Trophoblast cell (in vitro differentiated cells and primary cell): ENCODE measurements at regions not wholly inside any gene's neighbourhood (a gene's known extent, or its start where the extent isn't known, plus 50 kb on each side); places are given as distances from the start of the nearest gene placed in this dataset.

Source experiments
- DNase-seq, 2 donors: peaks; one replicate each; pipeline ENCODE4 v3.0.0-alpha.2; 2016
- H2AFZ ChIP-seq: 2 replicates; pipeline ENCODE4 v1.6.1; 2013; ENCODE audit warnings: low read length, moderate library complexity, mild to moderate bottlenecking; ENCODE audit not compliant: insufficient read depth, poor library complexity
- H2AK5ac ChIP-seq: 2 replicates; pipeline ENCODE4 v1.6.1; 2013; ENCODE audit warnings: mild to moderate bottlenecking, low read length
- H2BK120ac ChIP-seq: 2 replicates; pipeline ENCODE4 v1.6.1; 2013; ENCODE audit warnings: low read length, mild to moderate bottlenecking, moderate library complexity; ENCODE audit not compliant: insufficient read depth, poor library complexity
- H2BK12ac ChIP-seq: 2 replicates; pipeline ENCODE4 v1.6.1; 2013; ENCODE audit warnings: mild to moderate bottlenecking, low read length, moderate library complexity
- H2BK5ac ChIP-seq: 2 replicates; pipeline ENCODE4 v1.6.1; 2013; ENCODE audit warnings: low read length, low read depth, moderate library complexity, mild to moderate bottlenecking; ENCODE audit not compliant: poor library complexity
- H3K14ac ChIP-seq: 2 replicates; pipeline ENCODE4 v1.6.1; 2013; ENCODE audit warnings: mild to moderate bottlenecking, low read length
- H3K18ac ChIP-seq: 2 replicates; pipeline ENCODE4 v1.6.1; 2013; ENCODE audit warnings: mild to moderate bottlenecking, low read length
- H3K23ac ChIP-seq: 2 replicates; pipeline ENCODE4 v1.6.1; 2013; ENCODE audit warnings: low read length
- H3K27ac ChIP-seq: 2 replicates; pipeline ENCODE4 v1.5.1; 2013; ENCODE audit warnings: low read depth, mild to moderate bottlenecking, inconsistent platforms, low read length, moderate library complexity
- H3K27me3 ChIP-seq: 2 replicates; pipeline ENCODE4 v1.6.1; 2013; ENCODE audit warnings: inconsistent platforms, mild to moderate bottlenecking, low read length, moderate library complexity; ENCODE audit not compliant: insufficient read depth
- H3K36me3 ChIP-seq, 2 experiments: 1 replicate in 1 of 2; 2 replicates in 1 of 2; pipeline ENCODE4 v1.6.1; 2013; ENCODE audit warnings: low read length in 2 of 2, mild to moderate bottlenecking in 2 of 2, moderate library complexity in 1 of 2; ENCODE audit not compliant: insufficient read depth in 2 of 2, control insufficient read depth in 1 of 2
- H3K4ac ChIP-seq: 2 replicates; pipeline ENCODE4 v1.6.1; 2013; ENCODE audit warnings: low read depth, mild to moderate bottlenecking, low read length, moderate library complexity
- H3K4me1 ChIP-seq, 2 experiments: 1 replicate in 1 of 2; 2 replicates in 1 of 2; pipeline ENCODE4 v1.6.1; 2013; ENCODE audit warnings: low read length in 2 of 2, mild to moderate bottlenecking in 2 of 2, moderate library complexity in 1 of 2; ENCODE audit not compliant: insufficient read depth in 2 of 2, control insufficient read depth in 1 of 2
- H3K4me2 ChIP-seq: 2 replicates; pipeline ENCODE4 v1.6.1; 2013; ENCODE audit warnings: inconsistent platforms, mild to moderate bottlenecking, low read length, moderate library complexity
- H3K4me3 ChIP-seq: 2 replicates; pipeline ENCODE4 v1.5.1; 2013; ENCODE audit warnings: mild to moderate bottlenecking, low read depth, low read length, inconsistent platforms
- H3K79me1 ChIP-seq: one replicate; pipeline ENCODE4 v1.6.1; 2013; ENCODE audit warnings: low read length
- H3K79me2 ChIP-seq: 2 replicates; pipeline ENCODE4 v1.6.1; 2013; ENCODE audit warnings: low read length, mild to moderate bottlenecking; ENCODE audit not compliant: control insufficient read depth, insufficient read depth, poor library complexity
- H3K9ac ChIP-seq: 2 replicates; pipeline ENCODE4 v1.6.1; 2013; ENCODE audit warnings: mild to moderate bottlenecking, low read length
- H3K9me3 ChIP-seq: 2 replicates; pipeline ENCODE4 v1.6.1; 2013; ENCODE audit warnings: low read depth, mild to moderate bottlenecking, control low read depth, inconsistent platforms, low read length; ENCODE audit not compliant: insufficient read depth
- H4K12ac ChIP-seq: 2 replicates; pipeline ENCODE4 v1.6.1; 2013; ENCODE audit warnings: low read depth, mild to moderate bottlenecking, low read length, moderate library complexity
- H4K8ac ChIP-seq: 2 replicates; pipeline ENCODE4 v1.6.1; 2013; ENCODE audit warnings: low read depth, mild to moderate bottlenecking, low read length, moderate library complexity
- H4K91ac ChIP-seq: one replicate; pipeline ENCODE4 v1.6.1; 2013; ENCODE audit warnings: low read depth, mild to moderate bottlenecking, low read length, moderate library complexity
- WGBS: extraction: QIAGEN DNeasy Blood & Tissue Kit; methylation state at CpG from one replicate; pipeline ENCODE4 v1.1.7; 2013; ENCODE audit warnings: missing lambda C conversion rate; ENCODE audit not compliant: insufficient read length, insufficient coverage; ENCODE audit errors: extremely low coverage; 5-methylcytosine and 5-hydroxymethylcytosine counted together

DNA sequence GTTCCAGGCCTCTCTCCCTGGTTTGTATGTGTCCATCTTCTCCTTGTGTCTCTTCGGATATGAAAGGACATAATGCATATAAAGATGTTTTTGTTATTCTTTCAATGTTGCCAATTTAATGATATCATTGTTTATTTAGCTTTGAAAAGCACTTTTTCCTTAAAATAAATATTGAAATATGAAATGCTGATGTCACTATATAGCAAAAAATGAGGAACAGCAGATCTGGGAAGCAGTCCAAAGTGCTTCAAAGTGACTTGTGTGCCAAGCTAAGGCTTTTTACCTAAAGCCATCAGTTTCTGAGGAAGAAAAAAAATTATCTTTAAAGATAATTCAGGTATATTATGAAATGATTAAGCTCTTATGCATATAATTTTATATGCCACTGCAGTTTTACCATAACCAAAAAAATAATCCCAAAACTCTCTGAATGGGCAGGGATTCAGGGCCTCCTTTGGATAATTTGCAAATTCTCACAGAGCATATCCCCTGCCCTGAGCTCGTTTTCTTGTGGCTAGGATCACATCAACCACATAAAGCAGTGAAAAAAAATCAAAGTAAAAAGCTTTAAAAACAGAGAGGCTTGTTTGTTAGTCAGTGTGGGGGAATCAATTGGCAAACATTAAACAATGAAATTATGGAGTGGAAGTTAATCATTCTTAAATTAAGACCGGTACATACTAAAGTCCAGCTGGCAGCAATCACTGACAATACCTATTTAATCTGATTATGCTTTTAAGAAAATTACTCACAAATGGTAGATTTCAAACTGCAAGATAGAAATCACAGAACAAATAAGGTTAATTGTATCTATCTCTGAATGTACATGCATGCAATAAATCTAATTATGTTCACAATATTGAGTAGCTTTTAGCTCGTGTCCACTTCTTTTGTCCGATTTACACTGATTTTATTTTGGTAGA lies 1027.9 kb upstream of the ADGRB3 start:
- H3K18ac ChIP-seq, result no peak overlapping the region
- H2AFZ ChIP-seq, result no peak overlapping the region
- H3K9me3 ChIP-seq, result no peaks in the 10 kb centered on the region
- H4K12ac ChIP-seq, result no peak overlapping the region
- no peak overlapping the region for H3K27ac ChIP-seq
- no peaks in the 10 kb centered on the region for H3K36me3 ChIP-seq
- H3K79me1 ChIP-seq, result no peaks in the 10 kb centered on the region
- H3K4me3 ChIP-seq, result no peak overlapping the region
- no peak overlapping the region for H2BK120ac ChIP-seq
- H2AK5ac ChIP-seq, result no peak overlapping the region
- no peak overlapping the region for H3K4me2 ChIP-seq
- DNase-seq, result no peak
- H3K23ac ChIP-seq, result no peak overlapping the region
- H3K79me2 ChIP-seq, result no peaks in the 10 kb centered on the region
- no peak overlapping the region for H4K8ac ChIP-seq
- no peaks in the 10 kb centered on the region for H3K4me1 ChIP-seq
- H4K91ac ChIP-seq, result no peak overlapping the region
- H3K4ac ChIP-seq, result no peak overlapping the region
- no peak overlapping the region for H2BK12ac ChIP-seq
- H2BK5ac ChIP-seq, result no peak overlapping the region
- no peak overlapping the region for H3K9ac ChIP-seq
- WGBS, result no CpG with 5 or more reads among the region's 5 CpGs
- H3K14ac ChIP-seq, result no peak overlapping the region
- H3K27me3 ChIP-seq, result no peaks in the 10 kb centered on the region

DNA sequence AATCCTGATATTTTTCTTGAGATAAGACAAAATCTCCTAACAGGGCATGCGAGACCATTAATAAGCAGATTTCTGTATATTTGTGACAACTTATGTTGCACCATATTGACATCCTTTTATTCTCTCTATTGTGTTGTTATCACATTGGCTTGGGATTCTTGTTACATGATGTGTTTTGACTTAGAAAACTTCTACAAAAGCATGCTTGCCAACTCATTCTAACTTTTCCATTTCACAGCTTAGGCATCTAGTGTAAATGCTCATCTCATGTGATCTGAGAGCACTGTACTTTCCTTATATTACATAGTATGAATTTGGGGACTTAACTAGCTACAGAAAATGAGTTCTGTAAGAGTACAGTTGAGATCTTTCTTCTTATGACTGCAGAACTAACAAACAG lies 1040.7 kb upstream of the ADGRB3 start:
- Histone ChIP-seq H3K36me3 (no peaks in the 10 kb centered on the region), H2BK12ac (no peak overlapping the region), H3K4me1 (no peaks in the 10 kb centered on the region), H3K9ac (no peak overlapping the region), H2AFZ (no peak overlapping the region), H3K18ac (no peak overlapping the region), H2AK5ac (no peak overlapping the region), H4K91ac (no peak overlapping the region), H3K79me1 (no peaks in the 10 kb centered on the region), H3K4me3 (no peak overlapping the region), H3K23ac (no peak overlapping the region), H3K4ac (no peak overlapping the region), H3K4me2 (no peak overlapping the region), H4K12ac (no peak overlapping the region), H3K14ac (no peak overlapping the region), H3K9me3 (no peaks in the 10 kb centered on the region), H3K27ac (no peak overlapping the region), H3K27me3 (no peaks in the 10 kb centered on the region), H3K79me2 (no peaks in the 10 kb centered on the region), H2BK120ac (no peak overlapping the region), H2BK5ac (no peak overlapping the region), H4K8ac (no peak overlapping the region)
- DNase-seq, result no peak
- WGBS, result no CpG with 5 or more reads among the region's 1 CpG

DNA sequence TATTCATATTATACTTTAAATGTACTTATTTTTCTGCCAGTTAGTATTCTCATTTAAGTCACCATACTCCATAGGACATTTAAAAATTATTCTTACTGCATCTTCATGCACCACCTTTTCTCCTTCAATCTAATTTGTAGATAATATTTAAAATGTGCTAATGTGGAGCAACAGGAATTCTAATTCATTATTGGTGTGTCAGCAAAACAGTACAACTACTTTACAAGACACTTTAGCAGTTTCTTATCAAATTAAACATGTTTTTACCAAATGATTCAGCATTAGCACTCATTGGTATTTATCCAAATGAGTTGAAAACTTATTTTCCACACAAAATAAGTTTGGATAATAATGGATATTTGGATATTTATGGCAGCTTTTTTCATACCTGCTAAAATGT lies 1041.8 kb upstream of the ADGRB3 start:
- H3K23ac ChIP-seq, result no peak overlapping the region
- H2BK5ac ChIP-seq, result no peak overlapping the region
- no peak overlapping the region for H3K9ac ChIP-seq
- no peaks in the 10 kb centered on the region for H3K4me1 ChIP-seq
- H4K91ac ChIP-seq, result no peak overlapping the region
- H3K79me1 ChIP-seq, result no peaks in the 10 kb centered on the region
- H2AFZ ChIP-seq, result no peak overlapping the region
- H3K27ac ChIP-seq, result no peak overlapping the region
- H3K4me3 ChIP-seq, result no peak overlapping the region
- H3K27me3 ChIP-seq, result no peaks in the 10 kb centered on the region
- no peak overlapping the region for H3K14ac ChIP-seq
- H3K18ac ChIP-seq, result no peak overlapping the region
- H3K9me3 ChIP-seq, result no peaks in the 10 kb centered on the region
- H3K36me3 ChIP-seq, result no peaks in the 10 kb centered on the region
- H3K4me2 ChIP-seq, result no peak overlapping the region
- no peak overlapping the region for H2BK120ac ChIP-seq
- no peaks in the 10 kb centered on the region for H3K79me2 ChIP-seq
- H4K8ac ChIP-seq, result no peak overlapping the region
- H2BK12ac ChIP-seq, result no peak overlapping the region
- no peak for DNase-seq
- H4K12ac ChIP-seq, result no peak overlapping the region
- no peak overlapping the region for H2AK5ac ChIP-seq
- H3K4ac ChIP-seq, result no peak overlapping the region

DNA sequence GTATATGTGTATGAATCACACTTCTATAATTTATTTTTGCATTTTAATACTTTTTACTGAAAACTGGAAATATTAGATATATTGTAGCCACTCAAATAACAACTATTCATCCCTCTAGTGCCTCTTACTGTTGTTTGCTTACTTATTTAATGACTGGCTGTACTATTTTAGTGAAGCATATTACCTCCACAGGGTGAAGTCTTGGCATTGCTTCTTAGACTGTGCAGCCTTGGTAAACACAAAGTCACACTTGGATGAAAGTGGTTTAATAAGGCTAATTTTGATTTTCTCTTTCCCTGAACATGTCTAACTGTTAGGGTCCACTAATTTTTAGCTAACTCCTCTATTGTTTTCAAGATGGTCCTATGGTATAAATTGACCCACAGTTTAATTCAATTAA lies 1043.2 kb upstream of the ADGRB3 start:
- Histone ChIP-seq H3K9ac (no peak overlapping the region), H4K8ac (no peak overlapping the region), H3K18ac (no peak overlapping the region), H2AFZ (no peak overlapping the region), H2BK5ac (no peak overlapping the region), H3K4me1 (no peaks in the 10 kb centered on the region), H3K27me3 (no peaks in the 10 kb centered on the region), H3K79me1 (no peaks in the 10 kb centered on the region), H3K14ac (no peak overlapping the region), H3K27ac (no peak overlapping the region), H4K91ac (no peak overlapping the region), H3K4me2 (no peak overlapping the region), H4K12ac (no peak overlapping the region), H3K23ac (no peak overlapping the region), H3K4ac (no peak overlapping the region), H2BK120ac (no peak overlapping the region), H2BK12ac (no peak overlapping the region), H3K36me3 (no peaks in the 10 kb centered on the region), H3K79me2 (no peaks in the 10 kb centered on the region), H2AK5ac (no peak overlapping the region), H3K9me3 (no peaks in the 10 kb centered on the region), H3K4me3 (no peak overlapping the region)
- DNase-seq, result no peak
